ENCODE measurements at regions not wholly inside any gene's neighbourhood (a gene's known extent, or its start where the extent isn't known, plus 50 kb on each side); places are given as distances from the start of the nearest gene placed in this dataset.

DNA sequence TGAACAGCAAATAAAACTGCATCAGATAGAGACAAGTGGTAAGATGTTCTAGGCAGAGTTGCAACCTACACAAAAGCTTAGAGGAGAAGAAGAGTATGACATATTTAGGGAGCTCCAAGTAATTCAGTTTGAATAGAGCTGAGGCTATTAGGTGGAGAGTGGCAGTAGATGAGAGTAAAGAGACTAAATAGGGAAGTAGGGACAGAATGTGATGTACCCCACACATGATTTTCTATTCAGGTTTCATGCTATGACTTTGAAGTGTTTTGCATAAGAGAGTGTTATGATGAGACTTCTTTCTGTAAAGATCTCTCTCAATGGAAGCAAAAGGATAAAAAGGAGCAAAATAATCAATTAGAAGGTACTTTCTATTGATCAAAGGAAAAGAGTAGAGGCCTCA, 206.8 kb upstream of the ERBB4 start:
- DNase-seq (ENCODE audit: low spot score), result no peak
- Histone ChIP-seq H3K27me3 (replicated peaks; ENCODE audit: insufficient read depth) (no peaks in the 10 kb centered on the region), H3K36me3 (no peaks in the 10 kb centered on the region), H3K9me3 (no peaks in the 10 kb centered on the region), H3K27ac (no peak overlapping the region), H3K4me3 (no peak overlapping the region), H3K4me1 (ENCODE audit: control insufficient read depth in 1 of 2, low read depth in 2 of 2) (no peaks in the 10 kb centered on the region)
- ATAC-seq (ENCODE audit: insufficient number of reproducible peaks, low FRiP score, low read depth), result no peak
- no peak for TF ChIP-seq CTCF (IDR thresholded peaks at IDR 0.05)

- no peak for TF ChIP-seq CTCF (IDR thresholded peaks at IDR 0.05)
- ATAC-seq (ENCODE audit: insufficient number of reproducible peaks, low FRiP score, low read depth) (no peak), DNase-seq (ENCODE audit: low spot score) (no peak)
- no peak overlapping the region for H3K4me3 ChIP-seq
- H3K36me3 ChIP-seq, result no peaks in the 10 kb centered on the region
- H3K27ac ChIP-seq, result no peak overlapping the region
- no peaks in the 10 kb centered on the region for H3K9me3 ChIP-seq
- H3K4me1 ChIP-seq (ENCODE audit: control insufficient read depth in 1 of 2, low read depth in 2 of 2), result peaks cover 4 to 5% of the 10 kb centered on the region in 2 donors
- no peaks in the 10 kb centered on the region for H3K27me3 ChIP-seq (replicated peaks; ENCODE audit: insufficient read depth)
Measured at GRCh38 chr2:212737392-212738172, 199.0 kb upstream of the ERBB4 start.

GRCh38 chr2:212736385-212736726, 197.8 kb upstream of the ERBB4 start:
- Histone ChIP-seq H3K4me3 (no peak overlapping the region), H3K36me3 (no peaks in the 10 kb centered on the region), H3K27ac (no peak overlapping the region), H3K9me3 (no peaks in the 10 kb centered on the region), H3K27me3 (replicated peaks; ENCODE audit: insufficient read depth) (no peaks in the 10 kb centered on the region), H3K4me1 (ENCODE audit: control insufficient read depth in 1 of 2, low read depth in 2 of 2) (peaks cover 4 to 5% of the 10 kb centered on the region in 2 donors)
- TF ChIP-seq CTCF (IDR thresholded peaks at IDR 0.05), result no peak
- no peak for DNase-seq (ENCODE audit: low spot score)
- no peak for ATAC-seq (ENCODE audit: insufficient number of reproducible peaks, low FRiP score, low read depth)

- H3K4me3 ChIP-seq, result no peak overlapping the region
- H3K9me3 ChIP-seq, result no peaks in the 10 kb centered on the region
- peaks cover 4 to 5% of the 10 kb centered on the region in 2 donors for H3K4me1 ChIP-seq (ENCODE audit: control insufficient read depth in 1 of 2, low read depth in 2 of 2)
- TF ChIP-seq CTCF (IDR thresholded peaks at IDR 0.05), result no peak
- no peak for DNase-seq (ENCODE audit: low spot score)
- no peak for ATAC-seq (ENCODE audit: insufficient number of reproducible peaks, low FRiP score, low read depth)
- no peaks in the 10 kb centered on the region for H3K36me3 ChIP-seq
- no peak overlapping the region for H3K27ac ChIP-seq
- no peaks in the 10 kb centered on the region for H3K27me3 ChIP-seq (replicated peaks; ENCODE audit: insufficient read depth)
Measured at GRCh38 chr2:212733273-212733672, 194.7 kb upstream of the ERBB4 start.

- Histone ChIP-seq H3K9me3 (no peaks in the 10 kb centered on the region), H3K27ac (no peak overlapping the region), H3K4me3 (no peak overlapping the region), H3K4me1 (ENCODE audit: control insufficient read depth in 1 of 2, low read depth in 2 of 2) (peaks cover 1% of the 10 kb centered on the region in 2 donors), H3K27me3 (replicated peaks; ENCODE audit: insufficient read depth) (no peaks in the 10 kb centered on the region), H3K36me3 (no peaks in the 10 kb centered on the region)
- no peak for DNase-seq (ENCODE audit: low spot score)
- no peak for ATAC-seq (ENCODE audit: insufficient number of reproducible peaks, low FRiP score, low read depth)
- TF ChIP-seq CTCF (IDR thresholded peaks at IDR 0.05), result no peak
Measured at GRCh38 chr2:212732860-212733259, 194.3 kb upstream of the ERBB4 start.
